Prostate gland (tissue), 2 donors: ENCODE measurements at regions not wholly inside any gene's neighbourhood (a gene's known extent, or its start where the extent isn't known, plus 50 kb on each side); places are given as distances from the start of the nearest gene placed in this dataset.
A peak's percentile ranks its signal among the peaks of the same experiment; 100 is the strongest.

ENCODE experiments used
- DNase-seq: peaks from one replicate; pipeline ENCODE4 v3.0.0-alpha.2; 2019; ENCODE audit warnings: low spot score
- H3K27ac ChIP-seq, 2 donors: fragments of 200-600 bp; sonication (generic); 2 replicates each; pipeline ENCODE4 v1.5.1; 2017 to 2019
- H3K27me3 ChIP-seq: fragments of 200-600 bp; sonication (generic); replicated peaks from 2 replicates; pipeline ENCODE4 v1.5.1; 2019; ENCODE audit not compliant: insufficient read depth
- H3K36me3 ChIP-seq, 2 donors: fragments of 200-600 bp; sonication (generic); 1 replicate in 1 of 2; 2 replicates in 1 of 2; pipeline versions ENCODE4 v1.5.1 to v1.8.1; 2017 to 2019
- H3K4me1 ChIP-seq: fragments of 200-600 bp; sonication (generic); replicated peaks from 2 replicates; pipeline ENCODE4 v1.5.1; 2019
- H3K4me3 ChIP-seq, 2 donors: fragments of 200-600 bp; sonication (generic); 2 replicates each; pipeline ENCODE4 v1.5.1; 2017 to 2019
- H3K9me3 ChIP-seq: fragments of 200-600 bp; sonication (generic); 2 replicates; pipeline ENCODE4 v1.5.1; 2017
- CTCF ChIP-seq, 4 experiments: fragments of 200-600 bp in 2 of 4; fragments of 450-650 bp in 2 of 4; sonication (generic) in 2 of 4; IDR thresholded peaks; 1 replicate in 3 of 4; 2 replicates in 1 of 4; pipeline ENCODE4 v1.5.1; 2016 to 2019; ENCODE audit warnings: antibody characterized with exemption in 4 of 4, mild to moderate bottlenecking in 2 of 4, moderate library complexity in 2 of 4
- POLR2A ChIP-seq: fragments of 450-650 bp; IDR thresholded peaks from one replicate; pipeline ENCODE4 v1.6.1; 2016; ENCODE audit warnings: antibody characterized with exemption, mild to moderate bottlenecking
- POLR2AphosphoS5 ChIP-seq: sonication (generic); formaldehyde crosslinking; IDR thresholded peaks from one replicate; pipeline ENCODE4 v1.6.1; 2017; ENCODE audit warnings: antibody characterized with exemption
- WGBS: methylation state at CpG from one replicate; pipeline ENCODE4 v1.1.5; 2018; 5-methylcytosine and 5-hydroxymethylcytosine counted together
- intact Hi-C: fragments of 100-400 bp; cut with DNase I; formaldehyde crosslinking; loops from one replicate; pipeline ENCODE4 v1.14.2; 2022

- H3K4me1 ChIP-seq = no peaks in the 10 kb centered on the region
- no peak overlapping the region for H3K4me3 ChIP-seq
- H3K27me3 ChIP-seq = no peaks in the 10 kb centered on the region
- DNase-seq = no peak
- 39% methylated on average over 2 of the region's 2 CpGs for WGBS
- intact Hi-C loops = no loop called here
- H3K27ac ChIP-seq = no peak overlapping the region
- H3K9me3 ChIP-seq = no peaks in the 10 kb centered on the region
- TF ChIP-seq POLR2A = no peak
- peak; percentile 7 for TF ChIP-seq POLR2AphosphoS5
- TF ChIP-seq CTCF (IDR thresholded peaks at IDR 0.05) = no peak
- no peaks in the 10 kb centered on the region for H3K36me3 ChIP-seq
Observed at GRCh38 chr12:102570256-102570655, 89.9 kb upstream of the IGF1 start.

GRCh38 chr12:102569803-102570202 lies 89.4 kb upstream of the IGF1 start:
- no peak for DNase-seq
- H3K27me3 ChIP-seq = no peaks in the 10 kb centered on the region
- intact Hi-C loops = no loop called here
- no peak overlapping the region for H3K4me3 ChIP-seq
- 85% methylated on average over 1 of the region's 1 CpG for WGBS
- H3K9me3 ChIP-seq = no peaks in the 10 kb centered on the region
- no peaks in the 10 kb centered on the region for H3K4me1 ChIP-seq
- TF ChIP-seq POLR2AphosphoS5 = no peak
- TF ChIP-seq POLR2A = no peak
- no peak for TF ChIP-seq CTCF (IDR thresholded peaks at IDR 0.05)
- H3K27ac ChIP-seq = no peak overlapping the region
- H3K36me3 ChIP-seq = no peaks in the 10 kb centered on the region

- DNase-seq = no peak
- Histone ChIP-seq H3K4me1 (no peaks in the 10 kb centered on the region), H3K36me3 (no peaks in the 10 kb centered on the region), H3K9me3 (no peaks in the 10 kb centered on the region), H3K27me3 (no peaks in the 10 kb centered on the region), H3K27ac (no peak overlapping the region), H3K4me3 (no peak overlapping the region)
- intact Hi-C loops = no loop called here
- TF ChIP-seq POLR2A (no peak), POLR2AphosphoS5 (no peak), CTCF (IDR thresholded peaks at IDR 0.05) (no peak)
- 75% methylated on average over 4 of the region's 4 CpGs for WGBS
Observed at GRCh38 chr12:102568276-102568675, 87.9 kb upstream of the IGF1 start.

- H3K27me3 ChIP-seq = no peaks in the 10 kb centered on the region
- no peak overlapping the region for H3K4me3 ChIP-seq
- no peak for TF ChIP-seq POLR2AphosphoS5
- no peak for TF ChIP-seq CTCF (IDR thresholded peaks at IDR 0.05)
- no peak for TF ChIP-seq POLR2A
- no peak overlapping the region for H3K27ac ChIP-seq
- H3K9me3 ChIP-seq = no peaks in the 10 kb centered on the region
- H3K4me1 ChIP-seq = no peaks in the 10 kb centered on the region
- H3K36me3 ChIP-seq = no peaks in the 10 kb centered on the region
- WGBS = 65% methylated on average over 5 of the region's 6 CpGs
- no peak for DNase-seq
- intact Hi-C loops = no loop called here
Observed at GRCh38 chr12:102567031-102567985, 86.9 kb upstream of the IGF1 start.

GRCh38 chr12:102565555-102565954 lies 85.2 kb upstream of the IGF1 start:
- intact Hi-C loops = no loop called here
- no peaks in the 10 kb centered on the region for H3K27me3 ChIP-seq
- H3K27ac ChIP-seq = no peak overlapping the region
- no peaks in the 10 kb centered on the region for H3K4me1 ChIP-seq
- DNase-seq = no peak
- H3K4me3 ChIP-seq = no peak overlapping the region
- no peak for TF ChIP-seq CTCF (IDR thresholded peaks at IDR 0.05)
- TF ChIP-seq POLR2A = no peak
- no peak for TF ChIP-seq POLR2AphosphoS5
- WGBS = 90% methylated on average over 3 of the region's 3 CpGs
- no peaks in the 10 kb centered on the region for H3K9me3 ChIP-seq
- no peaks in the 10 kb centered on the region for H3K36me3 ChIP-seq
